Breast epithelium (tissue), 3 donors: ENCODE measurements at regions not wholly inside any gene's neighbourhood (a gene's known extent, or its start where the extent isn't known, plus 50 kb on each side); places are given as distances from the start of the nearest gene placed in this dataset.

Source experiments
- CTCF ChIP-seq, 3 donors: fragments of 450-650 bp; IDR thresholded peaks; one replicate each; pipeline ENCODE4 v1.5.1; 2016 to 2017; ENCODE audit warnings: antibody characterized with exemption in 3 of 3, mild to moderate bottlenecking in 3 of 3, moderate library complexity in 3 of 3
- POLR2A ChIP-seq: fragments of 450-650 bp; IDR thresholded peaks from one replicate; pipeline ENCODE4 v1.6.1; 2016; ENCODE audit warnings: antibody characterized with exemption, mild to moderate bottlenecking, moderate library complexity
- POLR2AphosphoS5 ChIP-seq, 3 donors: sonication (generic); formaldehyde crosslinking; IDR thresholded peaks; one replicate each; pipeline ENCODE4 v1.6.1; 2017; ENCODE audit warnings: antibody characterized with exemption in 3 of 3

GRCh38 chr3:102329561-102329960 lies 105.3 kb upstream of the ZPLD1 start:
- TF ChIP-seq CTCF (IDR thresholded peaks at IDR 0.05) (no peak), POLR2AphosphoS5 (IDR thresholded peaks at IDR 0.05) (no peak), POLR2A (no peak)
